Fibroblast of lung (primary cell): ENCODE measurements at regions not wholly inside any gene's neighbourhood (a gene's known extent, or its start where the extent isn't known, plus 50 kb on each side); places are given as distances from the start of the nearest gene placed in this dataset.

Experiments used
- CTCF ChIP-seq, 2 donors: IDR thresholded peaks in 1 of 2; conservative IDR thresholded peaks in 1 of 2; 1 replicate in 1 of 2; 2 replicates in 1 of 2; pipeline ENCODE4 v1.5.1; 2011 to 2012; ENCODE audit warnings: low read length in 2 of 2, control low read depth in 1 of 2, inconsistent platforms in 1 of 2, low read depth in 1 of 2, mild to moderate bottlenecking in 1 of 2
- EZH2 ChIP-seq: IDR thresholded peaks from 2 replicates; pipeline ENCODE4 v1.5.1; 2012; ENCODE audit warnings: low read length, control low read depth, mild to moderate bottlenecking; ENCODE audit errors: missing control alignments

- TF ChIP-seq CTCF (conservative IDR thresholded peaks at IDR 0.05 in 1 of 2, IDR thresholded peaks at IDR 0.05 in 1 of 2; ENCODE audit: low read depth in 1 of 2, low read length in 2 of 2), result no peak
- no peak for TF ChIP-seq EZH2
Measured at GRCh38 chr5:43889233-43889632, 286.3 kb downstream of the NNT start.
